Limb (tissue), 2 donors: ENCODE measurements at regions not wholly inside any gene's neighbourhood (a gene's known extent, or its start where the extent isn't known, plus 50 kb on each side); places are given as distances from the start of the nearest gene placed in this dataset.

ENCODE experiments used
- DNase-seq, 2 donors: peaks; one replicate each; pipeline ENCODE4 v3.0.0-alpha.2; 2016; ENCODE audit errors: extremely low spot score in 2 of 2

DNA sequence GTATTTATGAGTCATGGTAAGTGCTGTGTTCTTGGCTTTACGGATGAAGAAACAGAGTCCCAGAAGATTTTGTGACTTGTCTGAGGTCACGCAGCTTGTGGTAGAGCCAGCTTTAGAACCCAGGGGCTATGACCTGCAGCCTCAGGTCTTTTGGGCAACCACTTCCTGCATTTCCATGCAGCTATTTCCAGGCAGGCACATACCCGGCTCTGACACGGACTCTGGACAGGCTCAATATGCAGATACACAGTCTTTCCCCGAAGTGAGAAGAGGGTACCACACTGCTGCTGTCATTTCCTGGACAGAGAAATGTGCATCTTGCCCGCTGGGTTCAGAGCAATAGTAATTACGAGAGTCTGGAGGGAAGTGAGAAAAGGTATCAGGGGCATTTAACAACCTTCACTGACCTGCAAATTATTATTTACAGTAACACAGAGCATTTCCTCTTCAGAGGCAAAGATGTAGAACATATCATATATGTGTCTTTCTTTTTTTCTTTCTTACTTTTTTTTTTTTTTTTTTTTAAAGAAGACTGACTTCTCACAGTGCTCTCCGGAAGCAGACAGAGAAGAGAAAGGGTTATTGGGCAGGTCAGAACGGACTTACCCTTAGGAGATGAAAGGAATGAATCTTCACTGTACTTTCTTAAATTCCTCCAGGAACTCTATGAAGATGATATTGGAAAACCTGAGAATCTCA is 185.1 kb downstream of the CLIC5 start:
- DNase-seq, result no peak

- no peak for DNase-seq
These were observed 185.8 kb downstream of the CLIC5 start for GRCh38 chr6:45829873-45830272.

DNA sequence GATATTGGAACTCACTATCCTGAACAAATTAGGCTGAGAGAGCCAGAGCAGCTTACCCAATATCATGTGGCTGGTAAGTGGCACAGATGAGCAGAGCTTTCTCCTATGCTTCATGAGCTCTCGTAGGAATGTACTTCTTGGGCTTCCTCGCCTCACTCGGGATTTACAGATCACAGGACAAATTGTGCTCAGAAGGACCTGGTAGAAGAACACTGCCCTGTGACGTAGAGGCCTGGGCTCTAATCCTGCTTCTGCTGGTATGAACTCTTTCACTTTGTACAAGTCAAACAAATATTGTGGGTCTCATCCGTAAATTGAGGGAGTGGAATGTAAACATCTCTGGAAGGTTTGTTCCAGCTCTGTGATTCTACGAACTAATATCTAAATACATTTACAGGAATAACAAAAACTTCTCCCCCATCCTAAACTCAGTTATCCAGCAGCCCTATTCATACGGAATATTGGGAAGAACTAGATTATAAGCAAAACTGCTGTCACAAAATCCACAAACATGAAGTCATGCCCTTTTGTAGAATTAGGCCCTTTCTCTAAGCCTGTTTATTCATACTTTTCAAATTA is 187.6 kb downstream of the CLIC5 start:
- no peak for DNase-seq

- no peak for DNase-seq
These were observed 192.8 kb downstream of the CLIC5 start for GRCh38 chr6:45822873-45823272.

- no peak for DNase-seq
These were observed 193.3 kb downstream of the CLIC5 start for GRCh38 chr6:45822246-45822812.

DNA sequence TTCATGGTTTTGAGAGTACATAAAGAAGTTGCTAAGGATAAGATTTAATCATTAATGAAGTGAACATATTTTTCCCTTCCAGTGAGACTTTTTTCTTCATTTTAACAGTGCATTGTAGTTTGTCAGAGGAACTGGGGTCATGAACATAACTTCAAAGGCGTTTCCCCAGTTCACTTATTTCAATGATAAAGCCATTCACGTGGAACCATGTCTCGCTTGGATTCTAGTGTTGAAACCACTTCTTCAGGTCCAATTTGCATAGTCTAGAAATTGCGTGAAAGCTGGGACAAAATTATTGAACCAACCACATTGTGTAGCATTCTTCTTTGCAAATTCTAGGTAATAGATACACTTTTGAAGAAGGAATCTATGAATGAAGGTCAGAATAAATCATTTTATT is 197.0 kb downstream of the CLIC5 start:
- no peak for DNase-seq

- DNase-seq, result peak in 1 of 2 donors; percentile 29
These were observed 198.9 kb downstream of the CLIC5 start for GRCh38 chr6:45816674-45817297.

DNA sequence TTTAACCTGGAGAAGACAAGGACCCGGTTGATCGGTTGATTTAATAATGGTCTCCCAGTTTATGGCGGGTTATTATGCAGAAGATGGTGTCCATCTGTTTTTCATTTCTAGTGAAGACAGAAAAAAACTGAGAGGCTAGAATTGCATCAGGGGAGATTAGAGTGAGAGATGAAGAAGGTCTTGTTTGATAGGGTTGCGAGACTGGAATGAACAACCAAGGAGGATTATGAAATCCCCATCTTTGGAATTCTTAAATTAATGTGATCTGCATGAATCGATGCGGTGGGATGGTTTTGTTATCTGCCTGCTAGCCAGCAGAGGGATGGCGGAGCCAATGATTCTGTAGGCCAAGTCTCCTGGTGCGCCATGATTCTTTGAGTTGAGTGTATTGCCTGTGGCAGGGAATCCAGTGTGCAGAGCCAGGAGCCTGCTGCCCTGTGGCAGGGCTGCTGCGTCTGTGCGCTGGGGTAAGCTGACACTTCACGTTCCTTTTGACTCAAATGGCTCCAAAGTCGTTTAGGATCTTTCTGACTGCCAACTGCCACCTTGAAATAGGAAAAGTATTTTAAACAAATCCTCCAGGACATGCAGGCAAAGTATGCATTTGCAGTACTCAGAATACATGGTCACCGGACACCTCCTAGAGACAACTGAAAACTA is 200.1 kb downstream of the CLIC5 start:
- peak in 1 of 2 donors; percentile 40 for DNase-seq

- DNase-seq, result no peak
These were observed 200.9 kb downstream of the CLIC5 start for GRCh38 chr6:45814772-45815171.

- no peak for DNase-seq
These were observed 201.7 kb downstream of the CLIC5 start for GRCh38 chr6:45813943-45814342.

DNA sequence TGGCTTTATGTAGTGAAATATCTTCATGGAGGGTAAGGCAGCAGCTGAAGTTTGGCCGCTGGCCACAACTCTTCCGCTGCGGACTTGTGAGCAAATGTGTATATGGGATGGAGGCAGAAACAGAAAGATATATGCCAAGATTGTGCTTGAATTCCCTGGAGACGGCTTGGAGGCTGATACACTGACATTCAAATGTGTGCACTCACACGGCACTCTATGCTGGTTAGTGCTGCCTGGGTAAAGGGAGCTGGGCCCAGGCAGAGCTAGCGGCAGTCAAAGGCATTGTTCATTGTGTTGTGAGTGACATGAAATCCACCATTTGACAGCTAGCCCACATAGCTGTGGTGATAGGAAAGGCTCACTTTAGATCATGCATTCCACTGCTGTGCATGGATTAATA is 202.7 kb downstream of the CLIC5 start:
- DNase-seq, result peak in 1 of 2 donors; percentile 46

- no peak for DNase-seq
These were observed 206.7 kb downstream of the CLIC5 start for GRCh38 chr6:45808917-45809316.

GRCh38 chr6:45808042-45808645 is 207.5 kb downstream of the CLIC5 start:
- no peak for DNase-seq

- no peak for DNase-seq
These were observed 208.2 kb downstream of the CLIC5 start for GRCh38 chr6:45807311-45808041.

DNA sequence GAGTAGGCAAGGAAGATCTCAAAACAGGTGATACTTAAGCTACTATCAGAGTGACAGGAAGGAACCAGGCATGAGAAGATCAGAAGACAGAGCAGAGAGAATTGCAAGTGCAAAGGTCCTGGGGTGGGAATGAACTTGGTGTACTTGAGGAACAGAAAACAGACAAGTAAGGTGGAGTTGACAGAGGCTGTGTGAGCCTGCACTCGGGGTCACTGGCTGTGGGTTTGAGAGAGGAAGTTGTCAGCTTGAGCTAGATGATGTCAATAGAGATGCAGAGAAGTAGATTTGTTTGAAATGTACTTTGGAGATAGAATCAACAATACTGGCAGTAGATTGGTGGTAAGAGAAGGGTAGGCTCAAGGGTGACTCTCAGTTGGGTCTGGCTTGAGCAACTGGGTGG is 209.5 kb downstream of the CLIC5 start:
- DNase-seq, result no peak

GRCh38 chr6:45803071-45803470 is 212.6 kb downstream of the CLIC5 start:
- no peak for DNase-seq

DNA sequence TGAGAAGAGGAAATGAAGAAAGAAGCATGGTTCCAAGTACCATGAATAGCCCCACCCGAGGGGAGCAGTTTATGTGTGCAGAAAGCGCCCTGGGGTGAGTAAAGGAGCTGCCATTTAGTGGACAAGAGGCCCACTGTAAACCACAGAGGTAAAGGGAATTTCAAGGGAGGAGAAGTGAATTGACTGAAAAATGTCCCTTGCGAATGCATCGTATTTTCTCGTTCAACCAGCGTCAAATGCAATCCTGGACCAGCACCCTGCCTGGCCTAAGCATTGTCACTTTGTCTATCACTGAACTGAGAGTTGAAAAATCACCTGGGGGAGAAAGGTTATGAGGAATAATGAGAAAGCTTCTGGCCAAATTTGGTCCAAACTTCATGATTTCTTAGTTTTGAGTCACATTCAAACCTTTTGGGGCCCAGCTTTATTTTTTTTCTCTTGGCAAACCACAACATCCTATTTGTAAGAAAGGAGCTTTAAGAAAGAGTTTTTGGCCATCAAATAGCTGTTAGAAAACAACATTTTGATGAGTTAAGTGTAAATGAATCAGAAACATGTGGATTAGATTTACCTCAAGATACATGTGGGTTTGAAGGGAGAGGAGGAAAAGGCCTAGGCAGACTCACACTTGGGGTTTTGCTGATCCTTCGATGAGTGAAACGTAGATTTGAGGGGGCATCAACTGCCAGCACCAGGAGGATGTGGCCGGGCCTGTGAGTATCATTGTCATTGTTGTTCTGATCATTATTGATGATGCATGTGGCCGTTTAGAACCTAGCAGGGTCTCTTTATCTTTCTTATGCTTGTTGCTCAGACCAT is 214.0 kb downstream of the CLIC5 start:
- no peak for DNase-seq

GRCh38 chr6:45800911-45801310 is 214.7 kb downstream of the CLIC5 start:
- no peak for DNase-seq

- no peak for DNase-seq
These were observed 220.0 kb downstream of the CLIC5 start for GRCh38 chr6:45795678-45796077.

DNA sequence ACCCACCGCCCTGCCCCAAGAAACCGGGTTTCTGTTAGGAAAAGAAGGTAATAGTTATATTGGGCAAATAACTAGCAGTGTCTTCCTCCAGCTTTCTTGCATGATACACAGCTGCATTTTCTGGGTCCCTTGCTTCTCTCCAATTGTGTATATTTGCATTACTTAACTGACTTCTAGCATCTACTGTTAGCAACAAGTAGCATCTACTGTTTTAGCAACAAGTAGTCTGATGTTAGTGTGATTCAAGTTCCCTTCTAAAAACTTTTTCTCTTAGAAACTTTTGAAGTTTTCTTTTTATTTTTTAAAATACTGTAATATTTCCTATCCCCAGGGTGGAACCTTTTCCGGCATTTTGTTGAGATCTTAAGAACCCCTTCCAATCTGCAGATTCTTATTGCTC is 221.2 kb downstream of the CLIC5 start:
- no peak for DNase-seq
